Astrocyte (in vitro differentiated cells and primary cell): ENCODE measurements at regions not wholly inside any gene's neighbourhood (a gene's known extent, or its start where the extent isn't known, plus 50 kb on each side); places are given as distances from the start of the nearest gene placed in this dataset.

Experiments used
- EZH2 ChIP-seq: IDR thresholded peaks from 2 replicates; pipeline ENCODE4 v1.6.1; 2012; ENCODE audit warnings: mild to moderate bottlenecking, low read length, inconsistent platforms; ENCODE audit not compliant: insufficient read depth
- TF ChIP-seq, protein P1 (sequence below): IDR thresholded peaks from 2 replicates; pipeline ENCODE4 v1.5.1; 2011; ENCODE audit warnings: low read depth, mild to moderate bottlenecking, inconsistent platforms, low read length, moderate library complexity; ENCODE audit not compliant: insufficient read depth

- TF ChIP-seq, protein P1, sequence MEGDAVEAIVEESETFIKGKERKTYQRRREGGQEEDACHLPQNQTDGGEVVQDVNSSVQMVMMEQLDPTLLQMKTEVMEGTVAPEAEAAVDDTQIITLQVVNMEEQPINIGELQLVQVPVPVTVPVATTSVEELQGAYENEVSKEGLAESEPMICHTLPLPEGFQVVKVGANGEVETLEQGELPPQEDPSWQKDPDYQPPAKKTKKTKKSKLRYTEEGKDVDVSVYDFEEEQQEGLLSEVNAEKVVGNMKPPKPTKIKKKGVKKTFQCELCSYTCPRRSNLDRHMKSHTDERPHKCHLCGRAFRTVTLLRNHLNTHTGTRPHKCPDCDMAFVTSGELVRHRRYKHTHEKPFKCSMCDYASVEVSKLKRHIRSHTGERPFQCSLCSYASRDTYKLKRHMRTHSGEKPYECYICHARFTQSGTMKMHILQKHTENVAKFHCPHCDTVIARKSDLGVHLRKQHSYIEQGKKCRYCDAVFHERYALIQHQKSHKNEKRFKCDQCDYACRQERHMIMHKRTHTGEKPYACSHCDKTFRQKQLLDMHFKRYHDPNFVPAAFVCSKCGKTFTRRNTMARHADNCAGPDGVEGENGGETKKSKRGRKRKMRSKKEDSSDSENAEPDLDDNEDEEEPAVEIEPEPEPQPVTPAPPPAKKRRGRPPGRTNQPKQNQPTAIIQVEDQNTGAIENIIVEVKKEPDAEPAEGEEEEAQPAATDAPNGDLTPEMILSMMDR, result no peak
- no peak for TF ChIP-seq EZH2
Measured at GRCh38 chr15:97598353-97598798, 362.1 kb upstream of the ARRDC4 start.
